Natural killer cell (primary cell): ENCODE measurements at regions not wholly inside any gene's neighbourhood (a gene's known extent, or its start where the extent isn't known, plus 50 kb on each side); places are given as distances from the start of the nearest gene placed in this dataset.

ENCODE experiments used
- ATAC-seq, 3 donors: fragments of 150-1000 bp in 2 of 3; fragments of 200-7000 bp in 1 of 3; cut with Tn5 transposase; 1 replicate in 1 of 3; 2 replicates in 2 of 3; pipeline ENCODE4 v1.10.0; 2021; ENCODE audit warnings: mild to moderate bottlenecking in 2 of 3, moderate library complexity in 2 of 3
- DNase-seq, 2 donors: peaks; one replicate each; pipeline versions ENCODE4 v3.0.0 to v3.0.0-alpha.2; 2013 to 2021; ENCODE audit warnings: mixed read lengths in 1 of 2
- H3K27ac ChIP-seq: one replicate; pipeline ENCODE4 v1.5.1; 2013; ENCODE audit warnings: mild to moderate bottlenecking, low read length
- H3K27me3 ChIP-seq: one replicate; pipeline ENCODE4 v1.6.1; 2013; ENCODE audit warnings: low read length; ENCODE audit not compliant: control insufficient read depth, insufficient read depth
- H3K36me3 ChIP-seq: one replicate; pipeline ENCODE4 v1.6.1; 2013; ENCODE audit warnings: low read length; ENCODE audit not compliant: control insufficient read depth, insufficient read depth
- H3K4me1 ChIP-seq: one replicate; pipeline ENCODE4 v1.6.1; 2013; ENCODE audit warnings: low read length; ENCODE audit not compliant: control insufficient read depth, insufficient read depth
- H3K4me3 ChIP-seq: one replicate; pipeline ENCODE4 v1.5.1; 2013; ENCODE audit warnings: low read length
- H3K9me3 ChIP-seq: one replicate; pipeline ENCODE4 v1.6.1; 2013; ENCODE audit warnings: low read length; ENCODE audit not compliant: control insufficient read depth, insufficient read depth
- H3K27ac Mint-ChIP-seq, 2 donors: one replicate each; pipeline ENCODE4 v1.8.0; 2022; ENCODE audit warnings: mild to moderate bottlenecking in 2 of 2, mixed read lengths in 2 of 2, moderate library complexity in 1 of 2
- H3K27me3 Mint-ChIP-seq, 2 donors: one replicate each; pipeline ENCODE4 v1.8.0; 2022; ENCODE audit warnings: low read depth in 2 of 2, mixed read lengths in 2 of 2
- H3K36me3 Mint-ChIP-seq: one replicate; pipeline ENCODE4 v1.8.0; 2022; ENCODE audit warnings: mixed read lengths
- H3K4me1 Mint-ChIP-seq, 2 donors: one replicate each; pipeline ENCODE4 v1.8.0; 2022; ENCODE audit warnings: mixed read lengths in 2 of 2
- H3K4me3 Mint-ChIP-seq: one replicate; pipeline ENCODE4 v1.8.0; 2022; ENCODE audit warnings: mild to moderate bottlenecking, moderate library complexity, mixed read lengths
- H3K9me3 Mint-ChIP-seq, 2 donors: one replicate each; pipeline ENCODE4 v1.8.0; 2022; ENCODE audit warnings: mixed read lengths in 2 of 2
- WGBS: methylation state at CpG from one replicate; pipeline ENCODE4 v1.1.7; 2013; ENCODE audit warnings: missing lambda C conversion rate; ENCODE audit not compliant: insufficient coverage; 5-methylcytosine and 5-hydroxymethylcytosine counted together
- intact Hi-C: fragments of 100-400 bp; cut with micrococcal nuclease; formaldehyde crosslinking; loops from one replicate; pipeline ENCODE4 v1.14.2; 2022
- TF ChIP-seq, protein P1 (sequence below): fragments of 200-600 bp; IDR thresholded peaks from one replicate; pipeline ENCODE4 v1.8.0; 2022; ENCODE audit warnings: antibody characterized with exemption

DNA sequence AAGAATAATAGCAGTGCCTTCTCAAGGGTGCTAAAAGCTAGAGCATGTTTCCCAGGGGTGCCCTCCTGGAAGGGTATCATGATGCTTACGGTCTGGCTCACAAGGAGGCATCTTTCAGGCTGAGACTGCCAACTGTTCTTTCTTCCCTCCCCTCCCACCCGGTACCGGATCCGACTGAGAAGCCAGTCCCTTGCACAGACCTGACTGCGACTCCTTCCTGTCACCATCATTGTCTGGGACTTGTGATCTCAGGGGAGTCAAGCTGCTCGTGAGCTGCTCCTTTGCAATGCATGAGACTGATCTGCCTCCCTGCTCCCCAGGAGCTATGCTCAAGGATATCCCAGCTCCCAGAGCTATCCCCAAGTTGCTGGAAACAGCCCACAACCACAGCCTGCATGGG is 170.8 kb downstream of the GADD45G start:
- Mint-ChIP-seq H3K27ac (no peak overlapping the region), H3K4me3 (no peak overlapping the region), H3K36me3 (no peaks in the 10 kb centered on the region), H3K4me1 (no peaks in the 10 kb centered on the region), H3K9me3 (no peaks in the 10 kb centered on the region), H3K27me3 (peaks cover 5 to 7% of the 10 kb centered on the region in 2 donors)
- no peak for DNase-seq
- Histone ChIP-seq H3K36me3 (no peaks in the 10 kb centered on the region), H3K4me1 (no peaks in the 10 kb centered on the region), H3K27me3 (no peaks in the 10 kb centered on the region), H3K4me3 (no peak overlapping the region), H3K27ac (no peak overlapping the region), H3K9me3 (no peaks in the 10 kb centered on the region)
- intact Hi-C loops, result no loop called here
- WGBS, result 95% methylated on average over 6 of the region's 6 CpGs
- TF ChIP-seq, protein P1, sequence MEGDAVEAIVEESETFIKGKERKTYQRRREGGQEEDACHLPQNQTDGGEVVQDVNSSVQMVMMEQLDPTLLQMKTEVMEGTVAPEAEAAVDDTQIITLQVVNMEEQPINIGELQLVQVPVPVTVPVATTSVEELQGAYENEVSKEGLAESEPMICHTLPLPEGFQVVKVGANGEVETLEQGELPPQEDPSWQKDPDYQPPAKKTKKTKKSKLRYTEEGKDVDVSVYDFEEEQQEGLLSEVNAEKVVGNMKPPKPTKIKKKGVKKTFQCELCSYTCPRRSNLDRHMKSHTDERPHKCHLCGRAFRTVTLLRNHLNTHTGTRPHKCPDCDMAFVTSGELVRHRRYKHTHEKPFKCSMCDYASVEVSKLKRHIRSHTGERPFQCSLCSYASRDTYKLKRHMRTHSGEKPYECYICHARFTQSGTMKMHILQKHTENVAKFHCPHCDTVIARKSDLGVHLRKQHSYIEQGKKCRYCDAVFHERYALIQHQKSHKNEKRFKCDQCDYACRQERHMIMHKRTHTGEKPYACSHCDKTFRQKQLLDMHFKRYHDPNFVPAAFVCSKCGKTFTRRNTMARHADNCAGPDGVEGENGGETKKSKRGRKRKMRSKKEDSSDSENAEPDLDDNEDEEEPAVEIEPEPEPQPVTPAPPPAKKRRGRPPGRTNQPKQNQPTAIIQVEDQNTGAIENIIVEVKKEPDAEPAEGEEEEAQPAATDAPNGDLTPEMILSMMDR, result no peak
- no peak for ATAC-seq

- intact Hi-C loops, result no loop called here
- Histone ChIP-seq H3K4me1 (no peaks in the 10 kb centered on the region), H3K27ac (no peak overlapping the region), H3K36me3 (no peaks in the 10 kb centered on the region), H3K27me3 (no peaks in the 10 kb centered on the region), H3K4me3 (no peak overlapping the region), H3K9me3 (no peaks in the 10 kb centered on the region)
- H3K27me3 Mint-ChIP-seq, result peaks cover 5 to 7% of the 10 kb centered on the region in 2 donors
- WGBS, result 85% methylated on average over 11 of the region's 11 CpGs
- H3K36me3 Mint-ChIP-seq, result no peaks in the 10 kb centered on the region
- no peak overlapping the region for H3K27ac Mint-ChIP-seq
- DNase-seq (no peak), ATAC-seq (no peak)
- TF ChIP-seq, protein P1, result no peak
- no peaks in the 10 kb centered on the region for H3K9me3 Mint-ChIP-seq
- H3K4me3 Mint-ChIP-seq, result no peak overlapping the region
- H3K4me1 Mint-ChIP-seq, result peaks cover 0 to 3% of the 10 kb centered on the region in 2 donors
Observed at GRCh38 chr9:89776795-89777525, 172.1 kb downstream of the GADD45G start.

DNA sequence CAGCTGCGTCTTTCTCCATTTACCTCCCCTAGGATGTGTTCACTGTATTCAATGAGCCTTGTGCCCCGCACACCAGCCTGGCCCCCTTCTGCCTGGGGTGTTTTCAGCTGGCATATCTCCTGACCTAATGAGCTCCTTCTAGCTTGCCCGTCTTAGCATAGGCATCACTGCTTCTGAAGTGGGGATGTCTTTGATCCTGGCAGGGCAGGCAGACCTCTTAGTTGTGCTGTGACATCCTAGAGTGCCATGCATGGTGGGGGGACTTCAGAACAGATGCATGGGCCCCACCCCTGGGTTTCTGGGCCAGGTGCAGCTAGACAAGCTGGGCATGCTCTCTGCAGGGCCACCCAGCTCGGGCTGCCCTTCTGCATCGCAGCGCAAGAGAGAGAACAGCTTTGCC is 172.7 kb downstream of the GADD45G start:
- Mint-ChIP-seq H3K27ac (no peak overlapping the region), H3K4me3 (no peak overlapping the region)
- 86% methylated on average over 6 of the region's 6 CpGs for WGBS

More for the DNA sequence above, 172.7 kb downstream of the GADD45G start:
- intact Hi-C loops, result no loop called here
- no peaks in the 10 kb centered on the region for H3K36me3 Mint-ChIP-seq
- no peaks in the 10 kb centered on the region for H3K36me3 ChIP-seq
- peaks cover 0 to 3% of the 10 kb centered on the region in 2 donors for H3K4me1 Mint-ChIP-seq
- no peaks in the 10 kb centered on the region for H3K9me3 Mint-ChIP-seq
- no peaks in the 10 kb centered on the region for H3K27me3 ChIP-seq
- no peak overlapping the region for H3K4me3 ChIP-seq
- TF ChIP-seq, protein P1, result no peak
- no peaks in the 10 kb centered on the region for H3K9me3 ChIP-seq
- H3K27ac ChIP-seq, result no peak overlapping the region
- H3K27me3 Mint-ChIP-seq, result peaks cover 5 to 7% of the 10 kb centered on the region in 2 donors
- H3K4me1 ChIP-seq, result no peaks in the 10 kb centered on the region
- ATAC-seq (no peak), DNase-seq (no peak)
